MM.1S (cell line): ENCODE measurements at regions not wholly inside any gene's neighbourhood (a gene's known extent, or its start where the extent isn't known, plus 50 kb on each side); places are given as distances from the start of the nearest gene placed in this dataset.

ENCODE experiments used
- DNase-seq: peaks from one replicate; pipeline ENCODE4 v3.0.0-alpha.2; 2015
- H2AFZ ChIP-seq: fragments of 300-600 bp; sonication (generic); 2 replicates; pipeline ENCODE4 v1.6.0; 2016; ENCODE audit warnings: antibody characterized with exemption, low read length
- H3F3A ChIP-seq: fragments of 300-600 bp; sonication (generic); 2 replicates; pipeline ENCODE4 v1.6.1; 2016; ENCODE audit warnings: mild to moderate bottlenecking, antibody characterized with exemption, low read length, moderate library complexity, mixed read lengths; ENCODE audit not compliant: insufficient read depth
- H3K27ac ChIP-seq: fragments of 300-600 bp; sonication (generic); 2 replicates; pipeline ENCODE4 v1.5.1; 2016; ENCODE audit warnings: mild to moderate bottlenecking, low read length
- H3K27me3 ChIP-seq: fragments of 300-600 bp; sonication (generic); replicated peaks from 2 replicates; pipeline ENCODE4 v1.6.0; 2016; ENCODE audit warnings: low read length; ENCODE audit not compliant: insufficient read depth
- H3K36me3 ChIP-seq: fragments of 300-600 bp; sonication (generic); replicated peaks from 2 replicates; pipeline ENCODE4 v1.6.1; 2016; ENCODE audit warnings: mild to moderate bottlenecking, low read length, mixed read lengths; ENCODE audit not compliant: insufficient read depth
- H3K4me1 ChIP-seq: fragments of 300-600 bp; sonication (generic); 2 replicates; pipeline ENCODE4 v1.6.1; 2016; ENCODE audit warnings: low read length, mixed read lengths
- H3K4me2 ChIP-seq: fragments of 300-600 bp; sonication (generic); 2 replicates; pipeline ENCODE4 v1.6.0; 2016; ENCODE audit warnings: low read depth, low read length
- H3K4me3 ChIP-seq: fragments of 300-600 bp; sonication (generic); 2 replicates; pipeline ENCODE4 v1.5.1; 2016; ENCODE audit warnings: low read length, mixed read lengths
- H3K79me2 ChIP-seq: fragments of 300-600 bp; sonication (generic); 2 replicates; pipeline ENCODE4 v1.6.1; 2016; ENCODE audit warnings: mixed run types, low read length, mixed read lengths
- H3K9ac ChIP-seq: fragments of 300-600 bp; sonication (generic); 2 replicates; pipeline ENCODE4 v1.6.1; 2016; ENCODE audit warnings: low read length, mixed read lengths
- H3K9me2 ChIP-seq: fragments of 300-600 bp; sonication (generic); replicated peaks from 2 replicates; pipeline ENCODE4 v1.6.1; 2016; ENCODE audit warnings: mild to moderate bottlenecking, low read length, mixed read lengths; ENCODE audit not compliant: insufficient read depth
- H3K9me3 ChIP-seq: fragments of 300-600 bp; sonication (generic); replicated peaks from 2 replicates; pipeline ENCODE4 v1.6.1; 2016; ENCODE audit warnings: mild to moderate bottlenecking, low read length, mixed read lengths; ENCODE audit not compliant: insufficient read depth
- H4K20me1 ChIP-seq: fragments of 300-600 bp; sonication (generic); 2 replicates; pipeline ENCODE4 v1.6.1; 2016; ENCODE audit warnings: mild to moderate bottlenecking, low read length, moderate library complexity, mixed read lengths; ENCODE audit not compliant: insufficient read depth
- EZH2 ChIP-seq: fragments of 300-600 bp; sonication (generic); optimal IDR thresholded peaks from 2 replicates; pipeline ENCODE3; 2017; ENCODE audit warnings: low read depth, mild to moderate bottlenecking, antibody characterized with exemption, low read length, mixed read lengths
- EZH2phosphoT487 ChIP-seq: fragments of 300-600 bp; sonication (generic); IDR thresholded peaks from 2 replicates; pipeline ENCODE4 v1.6.1; 2018; ENCODE audit warnings: antibody characterized with exemption, low read length
- TF ChIP-seq, protein P1 (sequence below): fragments of 300-600 bp; sonication (generic); IDR thresholded peaks from 2 replicates; pipeline ENCODE4 v1.5.1; 2016; ENCODE audit warnings: antibody characterized with exemption, low read length, mixed read lengths

DNA sequence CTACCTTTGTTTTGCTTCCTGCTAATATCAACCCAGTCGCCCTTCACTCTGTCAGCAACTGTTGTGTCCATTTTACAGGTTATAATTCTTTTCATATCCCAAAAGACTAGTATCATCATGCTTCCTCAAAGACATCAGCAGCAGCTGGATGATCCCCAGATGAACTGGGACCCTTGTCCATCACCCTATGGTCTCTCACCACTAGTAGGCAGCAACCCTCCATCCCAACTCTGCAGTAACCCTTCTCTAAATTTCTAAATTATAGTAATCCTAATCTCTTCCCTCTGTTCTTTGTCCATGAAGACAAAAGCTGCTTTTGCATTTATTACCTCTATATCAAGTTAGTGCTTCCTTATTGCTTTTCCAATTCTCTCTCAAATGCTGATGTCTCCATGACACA is 1025.8 kb downstream of the FAM181B start:
- Histone ChIP-seq H4K20me1 (no peaks in the 10 kb centered on the region), H3K4me3 (no peak overlapping the region), H3K9ac (no peak overlapping the region), H3K79me2 (no peaks in the 10 kb centered on the region), H2AFZ (no peak overlapping the region), H3K27me3 (no peaks in the 10 kb centered on the region), H3K9me2 (no peaks in the 10 kb centered on the region), H3K36me3 (no peaks in the 10 kb centered on the region), H3K4me2 (no peak overlapping the region), H3K27ac (no peak overlapping the region), H3F3A (no peaks in the 10 kb centered on the region), H3K9me3 (no peaks in the 10 kb centered on the region), H3K4me1 (no peaks in the 10 kb centered on the region)
- TF ChIP-seq, protein P1, sequence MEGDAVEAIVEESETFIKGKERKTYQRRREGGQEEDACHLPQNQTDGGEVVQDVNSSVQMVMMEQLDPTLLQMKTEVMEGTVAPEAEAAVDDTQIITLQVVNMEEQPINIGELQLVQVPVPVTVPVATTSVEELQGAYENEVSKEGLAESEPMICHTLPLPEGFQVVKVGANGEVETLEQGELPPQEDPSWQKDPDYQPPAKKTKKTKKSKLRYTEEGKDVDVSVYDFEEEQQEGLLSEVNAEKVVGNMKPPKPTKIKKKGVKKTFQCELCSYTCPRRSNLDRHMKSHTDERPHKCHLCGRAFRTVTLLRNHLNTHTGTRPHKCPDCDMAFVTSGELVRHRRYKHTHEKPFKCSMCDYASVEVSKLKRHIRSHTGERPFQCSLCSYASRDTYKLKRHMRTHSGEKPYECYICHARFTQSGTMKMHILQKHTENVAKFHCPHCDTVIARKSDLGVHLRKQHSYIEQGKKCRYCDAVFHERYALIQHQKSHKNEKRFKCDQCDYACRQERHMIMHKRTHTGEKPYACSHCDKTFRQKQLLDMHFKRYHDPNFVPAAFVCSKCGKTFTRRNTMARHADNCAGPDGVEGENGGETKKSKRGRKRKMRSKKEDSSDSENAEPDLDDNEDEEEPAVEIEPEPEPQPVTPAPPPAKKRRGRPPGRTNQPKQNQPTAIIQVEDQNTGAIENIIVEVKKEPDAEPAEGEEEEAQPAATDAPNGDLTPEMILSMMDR: peak; percentile 28; the same call in 1 of the 2 replicates
- TF ChIP-seq EZH2: no peak
- DNase-seq: no peak

- Histone ChIP-seq H3K4me3 (no peak overlapping the region), H3K4me2 (no peak overlapping the region), H3K9ac (no peak overlapping the region), H3K27ac (no peak overlapping the region), H3K4me1 (no peaks in the 10 kb centered on the region), H2AFZ (no peak overlapping the region), H3K27me3 (no peaks in the 10 kb centered on the region), H3K9me3 (no peaks in the 10 kb centered on the region), H3K9me2 (no peaks in the 10 kb centered on the region), H3K79me2 (no peaks in the 10 kb centered on the region), H3F3A (no peaks in the 10 kb centered on the region), H4K20me1 (no peaks in the 10 kb centered on the region), H3K36me3 (no peaks in the 10 kb centered on the region)
- DNase-seq: no peak
- TF ChIP-seq, protein P1: no peak
- TF ChIP-seq EZH2phosphoT487 (no peak), EZH2 (no peak)
These were observed 1028.4 kb downstream of the FAM181B start for GRCh38 chr11:81705283-81705682.

DNA sequence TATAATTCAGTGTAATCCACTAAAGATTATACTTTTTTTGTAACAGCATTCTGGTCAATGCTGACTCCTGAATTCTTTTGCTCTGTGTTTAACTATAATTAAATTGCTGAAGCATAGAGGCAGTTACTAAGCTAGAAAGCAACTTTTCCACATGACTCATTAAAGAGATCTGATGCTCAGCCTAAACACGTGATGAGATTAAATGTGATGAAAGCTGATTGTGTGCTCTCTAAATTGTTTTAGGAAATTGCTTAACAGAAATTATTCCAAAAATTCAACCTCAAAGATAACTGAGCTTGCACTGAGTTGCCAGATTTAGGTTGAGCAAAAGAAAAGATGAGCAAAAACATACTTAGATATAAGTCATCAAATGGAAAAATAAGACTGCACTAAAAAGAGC is 1033.6 kb downstream of the FAM181B start:
- H2AFZ ChIP-seq: no peak overlapping the region
- H3K4me3 ChIP-seq: no peak overlapping the region
- no peaks in the 10 kb centered on the region for H3K4me1 ChIP-seq
- no peaks in the 10 kb centered on the region for H4K20me1 ChIP-seq
- no peak for DNase-seq
- no peaks in the 10 kb centered on the region for H3K27me3 ChIP-seq
- TF ChIP-seq, protein P1: no peak
- TF ChIP-seq EZH2phosphoT487: no peak
- no peaks in the 10 kb centered on the region for H3F3A ChIP-seq
- no peak overlapping the region for H3K9ac ChIP-seq
- H3K4me2 ChIP-seq: no peak overlapping the region
- no peaks in the 10 kb centered on the region for H3K9me2 ChIP-seq
- no peaks in the 10 kb centered on the region for H3K36me3 ChIP-seq
- H3K27ac ChIP-seq: no peak overlapping the region
- no peaks in the 10 kb centered on the region for H3K79me2 ChIP-seq
- H3K9me3 ChIP-seq: no peaks in the 10 kb centered on the region

- no peak for DNase-seq
- Histone ChIP-seq H3F3A (no peaks in the 10 kb centered on the region), H3K9me3 (no peaks in the 10 kb centered on the region), H3K27ac (no peak overlapping the region), H3K4me2 (no peak overlapping the region), H4K20me1 (no peaks in the 10 kb centered on the region), H3K4me1 (no peaks in the 10 kb centered on the region), H3K79me2 (no peaks in the 10 kb centered on the region), H2AFZ (no peak overlapping the region), H3K9ac (no peak overlapping the region), H3K4me3 (no peak overlapping the region), H3K9me2 (0 out of 2 replicates have a peak, but pooled peaks cover 2% of the 10 kb centered on the region), H3K27me3 (no peaks in the 10 kb centered on the region), H3K36me3 (no peaks in the 10 kb centered on the region)
- TF ChIP-seq, protein P1: no peak
- TF ChIP-seq EZH2 (no peak), EZH2phosphoT487 (no peak)
These were observed 1046.6 kb downstream of the FAM181B start for GRCh38 chr11:81687057-81687456.
